WTC11 (cell line): ENCODE measurements at regions not wholly inside any gene's neighbourhood (a gene's known extent, or its start where the extent isn't known, plus 50 kb on each side); places are given as distances from the start of the nearest gene placed in this dataset.

Source experiments
- CREB1 ChIP-seq: sonication (generic); formaldehyde crosslinking; IDR thresholded peaks from 2 replicates; pipeline ENCODE4 v1.8.0; 2023; ENCODE audit warnings: mild to moderate bottlenecking, missing genetic modification reagents
- CTCF ChIP-seq: fragments of 200-600 bp; IDR thresholded peaks from 2 replicates; pipeline ENCODE4 v1.8.0; 2022; ENCODE audit warnings: antibody characterized with exemption
- FOXK1 ChIP-seq: sonication (generic); formaldehyde crosslinking; IDR thresholded peaks from 2 replicates; pipeline ENCODE4 v1.8.0; 2022; ENCODE audit warnings: mild to moderate bottlenecking, moderate library complexity, missing genetic modification reagents
- FOXP4 ChIP-seq: sonication (generic); formaldehyde crosslinking; IDR thresholded peaks from 2 replicates; pipeline ENCODE4 v1.8.0; 2022; ENCODE audit warnings: mild to moderate bottlenecking, missing genetic modification reagents
- SP1 ChIP-seq: sonication (generic); formaldehyde crosslinking; conservative IDR thresholded peaks from 2 replicates; pipeline ENCODE4 v1.8.1; 2022; ENCODE audit warnings: missing genetic modification reagents
- ZNF232 ChIP-seq: sonication (generic); formaldehyde crosslinking; IDR thresholded peaks from 2 replicates; pipeline ENCODE4 v1.8.0; 2022; ENCODE audit warnings: mild to moderate bottlenecking, missing genetic modification reagents
- TF ChIP-seq, protein P1 (sequence below): sonication (generic); formaldehyde crosslinking; conservative IDR thresholded peaks from 2 replicates; pipeline ENCODE4 v1.8.1; 2022; ENCODE audit warnings: mild to moderate bottlenecking, missing genetic modification reagents
- TF ChIP-seq, protein P2 (sequence below): sonication (generic); formaldehyde crosslinking; IDR thresholded peaks from 2 replicates; pipeline ENCODE4 v1.8.1; 2023; ENCODE audit warnings: mild to moderate bottlenecking, missing genetic modification reagents, moderate library complexity

GRCh38 chr13:26888632-26889031 lies 128.0 kb upstream of the GPR12 start:
- TF ChIP-seq CTCF: no peak
- no peak for TF ChIP-seq CREB1
- TF ChIP-seq, protein P1, sequence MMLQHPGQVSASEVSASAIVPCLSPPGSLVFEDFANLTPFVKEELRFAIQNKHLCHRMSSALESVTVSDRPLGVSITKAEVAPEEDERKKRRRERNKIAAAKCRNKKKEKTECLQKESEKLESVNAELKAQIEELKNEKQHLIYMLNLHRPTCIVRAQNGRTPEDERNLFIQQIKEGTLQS (CRISPR knock-in tag): no peak
- TF ChIP-seq SP1: no peak
- no peak for TF ChIP-seq ZNF232 (CRISPR knock-in tag)
- TF ChIP-seq FOXP4 (CRISPR knock-in tag): no peak
- TF ChIP-seq FOXK1 (CRISPR knock-in tag): no peak
- TF ChIP-seq, protein P2, sequence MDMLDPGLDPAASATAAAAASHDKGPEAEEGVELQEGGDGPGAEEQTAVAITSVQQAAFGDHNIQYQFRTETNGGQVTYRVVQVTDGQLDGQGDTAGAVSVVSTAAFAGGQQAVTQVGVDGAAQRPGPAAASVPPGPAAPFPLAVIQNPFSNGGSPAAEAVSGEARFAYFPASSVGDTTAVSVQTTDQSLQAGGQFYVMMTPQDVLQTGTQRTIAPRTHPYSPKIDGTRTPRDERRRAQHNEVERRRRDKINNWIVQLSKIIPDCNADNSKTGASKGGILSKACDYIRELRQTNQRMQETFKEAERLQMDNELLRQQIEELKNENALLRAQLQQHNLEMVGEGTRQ (CRISPR knock-in tag): no peak
